ENCODE measurements at regions not wholly inside any gene's neighbourhood (a gene's known extent, or its start where the extent isn't known, plus 50 kb on each side); places are given as distances from the start of the nearest gene placed in this dataset.

GRCh38 chr15:38650384-38650783, 85.8 kb upstream of the RASGRP1 start:
- in situ Hi-C loops (cut with HindIII; ENCODE audit: extremely low pct_ligation_motif_present, low pct_unique_long_range_greater_than_20kb) (no loop called here), intact Hi-C loops (cut with micrococcal nuclease; ENCODE audit: unreplicated experiment) (no loop called here)
- Histone ChIP-seq H3K79me2 (ENCODE audit: insufficient read depth, low read length) (no peaks in the 10 kb centered on the region), H3K4me1 (ENCODE audit: insufficient read depth, low read length) (no peaks in the 10 kb centered on the region), H2AFZ (ENCODE audit: low read length) (no peak overlapping the region), H3K4me3 (replicated peaks in 1 of 3; ENCODE audit: insufficient read depth in 1 of 3, low read depth in 2 of 3, low read length in 3 of 3) (no peak overlapping the region), H3K27me3 (ENCODE audit: control insufficient read depth in 1 of 2, insufficient read depth in 2 of 2, low read length in 2 of 2) (no peaks in the 10 kb centered on the region; a peak in 1 of 5 replicates), H3K9ac (ENCODE audit: insufficient read depth, low read depth, low read length) (no peak overlapping the region), H3K4me2 (ENCODE audit: low read depth, low read length) (no peak overlapping the region), H3K27ac (ENCODE audit: extremely low read length, insufficient read depth, low read length) (no peak overlapping the region), H4K20me1 (ENCODE audit: insufficient read depth, low read length) (no peaks in the 10 kb centered on the region), H3K9me3 (ENCODE audit: low read length) (no peaks in the 10 kb centered on the region), H3K36me3 (replicated peaks in 1 of 2; ENCODE audit: control insufficient read depth in 1 of 2, insufficient read depth in 2 of 2, low read length in 2 of 2) (no peaks in the 10 kb centered on the region)
- FAIRE-seq, result no peak
- TF ChIP-seq ZNF670 (CRISPR knock-in tag; IDR thresholded peaks at IDR 0.05; ENCODE audit: borderline replicate concordance), result no peak
- TF ChIP-seq TMF1 (CRISPR knock-in tag; IDR thresholded peaks at IDR 0.05; ENCODE audit: low read depth), result no peak
- TF ChIP-seq ZNF678 (CRISPR knock-in tag; IDR thresholded peaks at IDR 0.05), result no peak
- no peak for TF ChIP-seq MED8 (CRISPR knock-in tag; IDR thresholded peaks at IDR 0.05; ENCODE audit: insufficient replicate concordance)
- TF ChIP-seq ZNF563 (CRISPR knock-in tag; IDR thresholded peaks at IDR 0.05), result no peak
- no peak for TF ChIP-seq HOXA9 (CRISPR knock-in tag; IDR thresholded peaks at IDR 0.05; ENCODE audit: borderline replicate concordance)
- no peak for TF ChIP-seq SMARCE1 (IDR thresholded peaks at IDR 0.05; ENCODE audit: borderline replicate concordance)
- no peak for TF ChIP-seq ZBTB38 (CRISPR knock-in tag; IDR thresholded peaks at IDR 0.05)
- TF ChIP-seq ZNF75D (CRISPR knock-in tag; IDR thresholded peaks at IDR 0.05; ENCODE audit: borderline replicate concordance), result no peak
- POLR2A ChIA-PET, result no interaction called here
- ATAC-seq, result no peak
- BruUV-seq (replicated peaks), result no TSS peak
- CTCF ChIA-PET (ENCODE audit: low intra/inter-chr PET ratio, low total read pairs), result no interaction called here
- no peak for DNase-seq (ENCODE audit: low spot score)

- no peaks in the 10 kb centered on the region; a peak in 1 of 5 replicates for H3K27me3 ChIP-seq (ENCODE audit: control insufficient read depth in 1 of 2, insufficient read depth in 2 of 2, low read length in 2 of 2)
- H4K20me1 ChIP-seq (ENCODE audit: insufficient read depth, low read length), result no peaks in the 10 kb centered on the region
- WGBS (ENCODE audit: low lambda C conversion rate), result 0% methylated on average over 1 of the region's 1 CpG
- H3K4me3 ChIP-seq (replicated peaks in 1 of 3; ENCODE audit: insufficient read depth in 1 of 3, low read depth in 2 of 3, low read length in 3 of 3), result no peak overlapping the region
- no peaks in the 10 kb centered on the region for H3K4me1 ChIP-seq (ENCODE audit: insufficient read depth, low read length)
- CTCF ChIA-PET (ENCODE audit: low intra/inter-chr PET ratio, low total read pairs), result no interaction called here
- DNase-seq (ENCODE audit: low spot score) (no peak), FAIRE-seq (no peak), ATAC-seq (no peak)
- intact Hi-C loops (cut with micrococcal nuclease; ENCODE audit: unreplicated experiment) (no loop called here), in situ Hi-C loops (cut with HindIII; ENCODE audit: extremely low pct_ligation_motif_present, low pct_unique_long_range_greater_than_20kb) (no loop called here)
- H3K79me2 ChIP-seq (ENCODE audit: insufficient read depth, low read length), result no peaks in the 10 kb centered on the region
- no peaks in the 10 kb centered on the region for H3K9me3 ChIP-seq (ENCODE audit: low read length)
- TF ChIP-seq ZNF282 (IDR thresholded peaks at IDR 0.05; ENCODE audit: partially characterized antibody) (no peak), NFE2L1 (CRISPR knock-in tag; IDR thresholded peaks at IDR 0.05; ENCODE audit: borderline replicate concordance) (no peak), ZNF619 (CRISPR knock-in tag; IDR thresholded peaks at IDR 0.05) (no peak), ZBTB4 (CRISPR knock-in tag; IDR thresholded peaks at IDR 0.05; ENCODE audit: borderline replicate concordance) (no peak), ISX (CRISPR knock-in tag; conservative IDR thresholded peaks at IDR 0.05) (no peak), ZNF207 (IDR thresholded peaks at IDR 0.05; ENCODE audit: borderline replicate concordance) (no peak), GTF3A (CRISPR knock-in tag; conservative IDR thresholded peaks at IDR 0.05) (no peak), BRD4 (CRISPR knock-in tag; IDR thresholded peaks at IDR 0.05) (no peak), SPEN (CRISPR knock-in tag; IDR thresholded peaks at IDR 0.05; ENCODE audit: low read depth) (no peak), ZNF768 (CRISPR knock-in tag; IDR thresholded peaks at IDR 0.05) (no peak)
- no peaks in the 10 kb centered on the region for H3K36me3 ChIP-seq (replicated peaks in 1 of 2; ENCODE audit: control insufficient read depth in 1 of 2, insufficient read depth in 2 of 2, low read length in 2 of 2)
- H3K4me2 ChIP-seq (ENCODE audit: low read depth, low read length), result no peak overlapping the region
- H3K27ac ChIP-seq (ENCODE audit: extremely low read length, insufficient read depth, low read length), result no peak overlapping the region
- no peak overlapping the region for H2AFZ ChIP-seq (ENCODE audit: low read length)
- POLR2A ChIA-PET, result no interaction called here
- BruUV-seq (replicated peaks), result no TSS peak
- no peak overlapping the region for H3K9ac ChIP-seq (ENCODE audit: insufficient read depth, low read depth, low read length)
Measured at GRCh38 chr15:38650936-38651327, 86.3 kb upstream of the RASGRP1 start.
